Hematopoietic multipotent progenitor cell treated with erythropoietin and hydrocortisone succinate and interleukin-3 and kit ligand, for 6 days (in vitro differentiated cells): ENCODE measurements at regions not wholly inside any gene's neighbourhood (a gene's known extent, or its start where the extent isn't known, plus 50 kb on each side); places are given as distances from the start of the nearest gene placed in this dataset.
"Not testable (repeated sequence)": the region's sequence is repeated elsewhere in the genome, so short reads cannot be mapped to it uniquely, and the experiment has no call there.

Experiments
- DNase-seq: peaks from one replicate; pipeline ENCODE4 v3.0.0-alpha.2; 2015

DNA sequence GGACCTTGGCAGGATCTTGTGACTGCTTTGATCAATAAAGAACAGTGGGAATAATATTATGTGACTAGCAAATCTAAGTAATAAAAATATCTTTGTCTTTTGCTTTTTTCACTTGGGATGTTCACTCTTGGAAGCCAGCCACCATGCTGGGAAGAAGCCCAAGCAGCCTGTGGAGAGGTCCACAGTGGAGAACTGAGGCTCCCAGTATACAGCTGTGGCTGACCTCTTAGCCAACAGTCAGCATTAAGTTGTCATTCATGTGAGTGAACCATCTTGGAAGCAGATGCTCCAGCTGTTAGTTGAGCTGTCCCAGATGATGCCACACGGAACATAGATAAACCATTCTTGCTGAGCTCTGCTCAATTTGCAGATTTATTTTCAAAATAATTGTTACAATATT is 160.0 kb downstream of the OSR1 start:
- DNase-seq: no peak

DNA sequence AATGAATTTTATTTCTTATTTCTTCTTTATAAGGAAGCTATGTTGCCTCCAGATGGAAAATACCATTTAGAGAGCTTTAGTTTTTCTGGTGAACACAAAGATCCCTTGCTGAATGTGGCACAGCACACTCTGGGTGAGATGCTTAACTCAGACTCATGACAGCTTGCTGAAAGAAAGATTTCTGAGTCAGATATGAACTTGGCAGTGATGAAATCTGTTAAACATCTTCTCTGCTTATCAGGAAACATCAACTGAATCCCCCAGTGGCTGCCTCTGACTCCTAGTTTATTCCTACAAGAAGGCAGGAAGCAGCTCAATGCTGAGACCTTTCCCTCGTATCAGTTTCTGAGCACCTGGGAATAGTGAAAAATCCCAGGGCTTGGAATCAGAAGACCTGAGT is 162.8 kb downstream of the OSR1 start:
- no peak for DNase-seq

DNA sequence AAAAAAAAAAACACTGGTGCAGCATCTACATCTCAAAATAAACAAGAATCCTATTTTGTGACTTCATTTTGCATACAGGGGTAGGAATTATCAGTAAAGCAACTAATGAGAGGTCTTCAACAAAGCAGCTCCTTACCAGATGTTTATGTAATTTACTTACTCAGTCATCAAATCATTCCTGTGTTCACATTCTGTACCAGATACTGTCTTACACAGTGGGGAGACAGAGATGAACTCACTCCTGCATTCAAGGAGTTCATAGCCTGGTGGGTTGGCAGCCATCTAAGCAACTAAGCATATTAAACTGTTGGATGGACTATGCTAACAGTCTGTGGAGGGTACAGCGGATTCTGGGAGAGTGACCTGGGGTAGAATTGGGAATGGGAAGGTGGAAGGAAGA is 169.0 kb downstream of the OSR1 start:
- DNase-seq: no peak

DNA sequence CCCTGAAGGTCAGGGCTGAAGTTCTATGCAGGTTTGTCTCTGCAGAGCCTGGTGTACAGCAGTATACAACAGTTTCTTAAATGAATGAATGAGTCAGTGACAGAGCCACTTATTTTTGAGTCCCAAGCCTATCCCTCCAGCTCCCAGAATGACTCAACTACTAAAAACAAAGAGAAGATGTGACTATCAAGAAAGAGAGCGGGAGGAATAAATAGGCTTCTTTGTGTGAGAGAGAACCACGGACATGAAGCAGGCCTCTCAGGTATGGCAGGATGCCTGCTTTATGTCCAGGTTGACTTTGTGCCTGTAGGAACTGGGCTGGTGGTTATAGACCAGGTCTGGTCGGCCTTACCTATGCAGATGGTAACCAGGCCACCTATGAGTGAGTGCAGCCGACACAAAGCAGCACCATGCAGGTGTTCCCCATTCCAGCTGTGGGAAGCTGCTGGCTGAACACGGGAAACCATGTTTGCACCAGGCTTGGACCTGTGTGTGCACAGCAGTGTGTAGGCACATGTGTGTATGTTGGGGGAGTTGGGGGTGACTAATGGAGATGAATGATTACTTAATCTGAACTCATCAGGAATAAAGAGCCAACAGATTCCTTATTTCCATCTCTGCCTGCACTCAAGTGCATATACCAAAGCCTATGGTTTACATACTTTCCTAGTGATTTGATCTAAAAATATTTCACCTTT is 171.0 kb downstream of the OSR1 start:
- DNase-seq: no peak

DNA sequence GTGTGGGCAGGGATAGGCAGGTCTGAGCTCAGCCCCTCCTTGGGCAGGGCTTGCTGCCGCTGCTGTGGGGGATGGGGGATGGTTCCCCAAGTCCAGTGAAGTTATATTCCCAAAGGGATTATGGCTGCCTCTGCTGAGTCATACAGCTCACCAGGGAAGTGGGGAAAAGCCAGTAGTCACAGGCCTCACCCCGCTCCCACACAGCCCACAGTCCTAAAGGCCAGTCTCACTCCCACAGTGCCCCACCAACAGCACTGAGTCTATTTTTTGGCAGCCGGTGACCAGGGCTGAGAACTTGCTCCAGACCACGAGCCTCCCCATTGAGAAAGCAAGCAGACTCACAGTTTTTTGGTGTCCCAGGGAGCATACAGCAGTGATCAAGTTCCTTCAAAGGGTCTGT is 173.3 kb downstream of the OSR1 start:
- DNase-seq: no peak

DNA sequence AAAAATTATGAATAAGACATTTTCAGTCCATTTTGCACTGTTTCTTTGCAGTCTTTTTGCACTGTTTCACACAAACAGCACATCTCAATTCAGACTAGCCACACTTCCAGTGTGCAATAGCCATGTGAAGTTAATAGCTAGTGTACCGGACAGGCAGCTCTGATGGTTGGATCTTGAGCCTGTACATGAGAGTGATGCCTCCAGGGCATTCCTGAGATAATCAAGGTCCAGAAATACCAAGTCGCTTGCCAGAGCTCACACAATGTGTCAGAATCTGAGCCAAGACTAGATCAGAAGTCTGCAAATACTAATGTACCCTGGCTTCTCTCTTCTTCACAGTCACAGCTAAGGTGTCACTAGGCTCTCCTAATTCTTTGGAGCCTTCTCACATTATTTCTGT is 180.2 kb downstream of the OSR1 start:
- DNase-seq: no peak

DNA sequence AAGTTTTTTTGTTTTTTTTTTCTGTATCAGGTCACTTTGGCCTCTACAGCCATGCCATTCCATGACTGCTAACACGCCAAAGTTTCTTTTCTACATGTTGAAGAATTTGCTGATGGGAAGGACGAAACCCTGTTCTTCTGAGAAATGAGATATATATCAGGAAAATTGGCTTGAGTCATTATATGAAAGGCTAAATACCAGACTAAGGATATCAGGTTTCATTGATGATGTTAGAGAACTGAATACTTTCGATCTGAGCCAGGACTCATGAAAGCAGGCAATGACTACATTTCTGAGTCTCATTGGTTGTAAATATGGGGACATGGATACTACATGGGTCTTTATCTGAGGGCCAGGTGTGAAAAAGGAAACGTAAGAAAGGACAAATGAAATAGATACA is 181.4 kb downstream of the OSR1 start:
- no peak for DNase-seq

DNA sequence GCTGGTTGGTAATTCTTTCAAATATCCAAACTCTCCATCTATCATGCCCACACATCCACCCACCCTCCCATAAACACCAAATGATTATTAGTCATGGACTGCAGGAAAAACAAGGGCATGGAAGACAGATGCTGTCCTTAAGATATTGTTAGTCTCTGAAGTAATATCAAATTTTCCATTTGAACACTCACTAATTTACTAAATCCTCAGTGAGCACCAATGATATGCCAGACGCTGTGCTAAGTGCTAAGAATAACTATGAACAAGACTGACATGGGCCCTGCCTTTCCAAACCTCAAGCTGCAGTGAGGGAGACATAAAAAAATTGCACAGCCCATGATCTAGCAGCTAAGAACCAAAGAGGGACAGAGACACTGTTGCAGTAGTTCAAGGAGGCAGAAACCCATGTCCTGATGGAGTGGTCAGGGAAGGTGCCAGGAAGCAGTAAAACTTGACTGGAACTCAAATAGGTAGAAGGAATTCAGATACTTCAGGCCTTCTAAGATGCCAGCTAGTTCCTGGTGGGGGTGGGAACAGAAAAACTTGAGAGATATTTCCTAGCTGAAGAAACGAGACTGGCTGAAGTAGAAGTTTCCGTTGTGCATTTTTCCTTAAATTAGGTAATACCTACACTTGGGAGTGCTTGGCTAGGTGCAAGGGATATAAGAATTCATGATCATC is 182.1 kb downstream of the OSR1 start:
- no peak for DNase-seq

DNA sequence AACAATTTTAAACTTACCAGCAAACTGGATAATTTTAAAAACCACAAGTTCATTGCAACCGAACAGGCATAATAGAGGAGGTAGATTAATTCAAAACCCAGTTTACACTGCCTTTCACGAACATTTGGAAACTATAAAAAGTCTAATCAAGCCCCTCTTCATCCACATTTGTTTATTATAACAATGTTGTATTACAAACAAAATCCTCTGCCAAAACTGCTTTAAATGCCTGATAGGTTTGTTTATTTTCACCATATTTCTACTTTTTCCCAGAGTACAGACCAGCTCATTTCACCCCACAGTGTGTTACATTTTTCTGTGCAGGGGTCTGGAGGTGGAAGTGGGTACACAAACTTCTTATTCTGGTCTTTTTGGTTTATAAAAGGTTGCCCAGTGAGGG is 184.2 kb downstream of the OSR1 start:
- DNase-seq: no peak

DNA sequence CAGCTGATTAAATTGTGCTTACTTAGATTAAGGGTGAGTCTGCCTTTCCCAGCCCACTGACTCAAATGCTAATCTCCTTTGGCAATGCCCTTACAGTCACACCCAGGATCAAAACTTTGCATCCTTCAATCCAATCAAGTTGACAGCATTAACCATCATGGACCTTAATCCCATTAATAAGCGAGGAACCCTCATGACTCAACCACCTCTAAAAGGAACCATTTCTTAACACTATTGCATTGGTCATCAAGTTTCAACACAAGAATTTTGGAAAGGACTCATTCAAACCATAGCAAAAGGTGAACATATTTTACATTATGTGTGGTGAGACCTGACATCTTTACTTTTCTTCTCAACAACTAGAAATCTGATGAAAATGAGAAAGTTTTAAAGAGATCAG is 187.0 kb downstream of the OSR1 start:
- DNase-seq: no peak

DNA sequence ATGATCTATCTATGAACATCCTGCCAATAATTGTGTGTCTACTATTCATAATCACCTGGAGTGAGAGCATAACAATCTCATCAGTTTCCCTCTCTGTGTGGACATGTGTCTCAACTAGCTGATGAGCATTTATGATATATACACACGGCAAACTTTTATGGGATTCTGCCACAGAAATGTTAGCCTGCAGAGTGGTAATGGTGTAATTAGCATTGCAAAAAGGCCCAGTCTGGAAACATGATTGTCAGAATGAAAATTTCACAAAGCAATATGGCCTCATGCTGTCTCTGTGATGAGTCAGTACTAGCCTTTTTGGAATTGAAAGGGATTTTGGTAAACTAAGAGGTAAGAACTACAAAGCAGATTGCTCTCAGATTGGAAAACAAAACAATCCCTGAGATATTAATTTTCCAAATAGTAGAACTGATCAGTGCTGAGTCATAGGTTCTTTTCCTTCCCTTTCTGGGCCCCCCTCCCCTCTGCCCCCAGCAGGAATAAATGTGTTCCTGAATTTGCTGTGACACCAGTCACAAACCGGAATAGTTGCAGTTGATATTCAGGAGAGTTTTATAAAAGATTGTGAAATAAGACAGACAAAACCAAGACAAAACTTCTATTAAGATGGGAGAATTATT is 189.2 kb downstream of the OSR1 start:
- DNase-seq: no peak

DNA sequence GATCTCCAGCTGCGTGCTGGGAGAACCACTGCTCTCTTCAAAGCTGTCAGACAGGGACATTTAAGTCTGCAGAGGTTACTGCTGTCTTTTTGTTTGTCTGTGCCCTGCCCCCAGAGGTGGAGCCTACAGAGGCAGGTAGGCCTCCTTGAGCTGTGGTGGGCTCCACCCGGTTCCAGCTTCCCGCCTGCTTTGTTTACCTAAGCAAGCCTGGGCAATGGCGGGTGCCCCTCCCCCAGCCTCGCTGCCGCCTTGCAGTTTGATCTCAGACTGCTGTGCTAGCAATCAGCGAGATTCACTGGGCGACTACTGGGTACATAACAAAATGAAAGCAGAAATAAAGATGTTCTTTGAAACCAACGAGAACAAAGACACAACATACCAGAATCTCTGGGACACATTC is 194.3 kb downstream of the OSR1 start:
- DNase-seq: not testable (repeated sequence)

DNA sequence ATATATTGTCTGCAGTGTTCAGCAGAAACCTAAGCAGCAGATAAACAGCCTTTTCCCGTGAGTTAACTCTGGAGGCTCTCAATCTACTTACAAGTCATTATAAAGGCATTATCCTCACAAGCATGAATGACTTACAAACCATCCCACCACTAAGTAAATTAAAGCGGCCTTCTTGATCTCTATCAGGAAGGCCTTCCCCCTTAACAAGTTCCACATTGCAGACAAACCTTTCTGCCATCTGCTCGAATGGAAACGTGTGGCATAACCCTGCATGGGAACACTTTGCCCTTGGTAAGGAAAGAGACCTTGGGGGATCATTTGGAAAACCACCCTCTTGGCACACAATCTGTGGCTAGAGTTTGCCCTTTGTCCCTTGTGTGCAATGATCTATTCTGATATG is 199.5 kb downstream of the OSR1 start:
- no peak for DNase-seq

DNA sequence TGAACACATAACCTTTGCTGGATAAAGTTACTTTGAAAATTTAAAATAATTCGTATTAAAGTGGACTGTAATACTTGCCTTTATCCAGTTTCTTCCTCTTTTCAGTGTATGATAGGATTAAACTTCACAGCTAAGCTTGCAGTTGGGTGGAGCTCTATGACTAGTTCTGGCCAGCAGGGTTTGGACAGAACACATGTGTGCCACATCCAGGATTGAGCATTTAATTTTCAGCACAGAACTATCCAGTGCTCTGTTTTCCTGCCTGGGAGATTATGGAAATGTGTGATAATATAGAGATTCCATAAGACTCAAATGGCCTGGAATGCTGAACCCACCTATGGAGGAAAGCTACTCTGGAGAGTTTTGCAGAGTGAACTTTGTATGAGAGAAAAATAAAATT is 200.2 kb downstream of the OSR1 start:
- no peak for DNase-seq

DNA sequence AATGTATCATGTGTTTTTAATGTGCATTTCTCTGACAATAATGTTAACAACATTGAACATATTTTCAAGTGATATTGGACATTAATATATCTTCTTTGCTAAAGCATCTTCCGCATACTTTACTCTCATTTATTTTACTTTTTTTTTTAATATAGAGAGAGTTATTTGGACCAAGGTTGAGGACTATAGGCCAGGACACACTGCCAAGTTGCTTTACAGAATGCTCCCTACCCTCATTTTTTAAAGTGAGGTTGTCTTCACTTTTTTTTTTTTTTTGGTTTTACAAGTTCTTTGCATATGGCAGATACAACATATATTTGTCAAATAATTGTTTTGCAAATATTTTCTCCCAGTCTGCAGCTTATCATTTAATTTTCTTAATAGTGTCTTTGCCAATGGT is 201.8 kb downstream of the OSR1 start:
- no peak for DNase-seq

DNA sequence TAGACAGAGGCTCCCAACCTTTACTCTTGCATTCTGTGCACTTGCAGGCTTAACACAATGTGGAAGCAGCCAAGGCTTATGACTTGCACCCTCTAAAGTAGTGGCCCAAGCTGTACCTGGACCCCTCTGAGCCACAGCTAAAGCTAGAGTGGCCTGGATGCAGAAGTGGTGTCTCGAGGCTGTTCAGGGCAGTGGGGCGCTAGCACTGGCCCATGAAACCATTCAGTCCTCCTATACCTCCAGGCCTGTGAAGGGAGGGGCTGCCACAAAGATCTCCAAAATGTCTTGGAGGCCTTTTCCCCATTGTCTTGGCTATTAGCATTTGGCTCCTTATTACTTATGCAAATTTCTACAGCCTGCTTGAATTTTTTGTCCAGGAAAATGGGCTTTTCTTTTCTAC is 207.7 kb downstream of the OSR1 start:
- no peak for DNase-seq

DNA sequence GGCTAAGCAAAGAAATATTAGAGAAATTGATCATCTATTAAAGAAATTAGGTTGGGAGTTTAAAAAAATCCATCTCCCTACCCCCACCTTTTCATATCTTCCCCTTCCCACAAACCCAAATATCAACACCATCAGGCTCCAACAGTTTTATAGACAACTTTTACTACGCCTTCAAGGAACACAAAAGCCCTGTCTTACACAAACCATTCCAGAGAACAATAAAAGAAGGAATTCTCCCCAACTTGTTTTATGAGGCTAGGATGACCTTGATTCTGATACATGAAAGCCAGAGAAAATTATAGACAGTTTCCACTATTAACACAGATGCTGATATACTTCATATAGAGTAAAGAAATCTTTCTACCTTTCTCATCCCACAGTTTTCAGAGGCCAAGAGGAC is 211.6 kb downstream of the OSR1 start:
- no peak for DNase-seq

DNA sequence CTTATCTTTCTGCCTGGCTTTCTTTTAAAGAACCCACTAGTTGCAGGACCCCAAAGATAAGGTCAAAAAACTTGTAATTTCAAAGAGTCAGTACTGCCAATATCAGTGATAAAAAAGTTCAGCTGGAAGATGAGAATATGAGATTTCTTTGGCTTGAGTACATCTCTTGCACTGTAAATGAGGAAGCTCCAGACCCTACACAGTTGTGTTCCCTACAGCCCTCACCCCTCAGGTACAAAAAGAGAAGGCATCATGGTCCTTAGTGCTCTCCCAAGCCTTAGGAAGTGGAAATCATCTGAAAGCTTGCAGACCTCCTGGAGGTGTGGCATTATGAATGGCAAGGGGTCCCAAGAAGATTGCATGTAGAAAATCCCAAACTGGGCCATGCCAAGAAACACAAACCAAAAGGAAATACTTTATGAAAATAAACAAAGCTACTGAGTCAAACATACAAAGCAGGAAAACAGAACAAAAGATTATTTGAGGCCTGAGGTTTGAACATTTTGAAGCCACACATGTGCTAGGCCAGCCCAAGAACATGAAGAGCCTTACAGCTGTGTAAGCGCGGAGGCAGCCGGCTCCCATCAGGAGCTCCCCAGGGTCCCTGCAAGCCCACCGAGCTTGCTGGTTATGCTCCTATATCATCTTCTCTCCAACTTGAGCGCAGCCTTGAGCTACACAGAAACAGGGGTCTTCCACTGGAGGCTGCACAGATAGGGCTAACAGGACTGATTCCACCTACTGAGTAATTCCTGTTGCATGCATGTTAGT is 217.0 kb downstream of the OSR1 start:
- no peak for DNase-seq

DNA sequence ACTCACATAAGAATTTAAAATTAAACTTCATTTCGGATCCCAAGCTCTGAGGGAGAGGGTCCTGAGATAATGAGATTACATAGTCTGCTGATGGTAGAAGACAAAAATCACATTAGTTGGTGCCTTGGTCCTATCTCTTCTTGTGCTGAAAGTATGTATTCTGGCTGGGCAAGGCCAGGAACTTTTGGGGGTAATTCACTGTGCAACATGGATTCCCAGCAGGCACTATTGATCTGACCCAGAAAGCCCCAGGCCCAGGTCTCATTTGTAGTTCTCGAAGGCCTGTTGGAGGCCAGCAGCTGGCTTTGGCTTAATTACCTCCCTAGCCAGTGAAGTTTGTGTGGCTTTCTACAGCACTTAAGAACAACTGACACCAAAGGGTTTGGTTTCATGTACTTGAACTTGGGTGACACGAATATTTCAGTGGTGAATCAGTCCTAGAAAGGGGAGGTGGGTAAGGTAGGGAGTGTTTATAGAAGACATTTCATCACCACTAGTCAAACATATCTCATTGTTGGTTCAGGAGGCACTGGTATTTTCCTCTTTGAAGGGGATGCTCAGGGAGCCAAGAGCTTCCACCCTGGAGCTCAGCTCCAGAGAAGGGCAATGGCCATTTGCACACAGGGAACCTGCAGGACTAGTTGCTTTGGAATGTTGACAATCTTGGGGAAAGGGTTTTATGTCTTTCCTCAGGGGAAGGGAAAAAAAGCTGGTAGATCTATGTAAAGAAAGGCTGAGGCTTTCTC is 217.8 kb downstream of the OSR1 start:
- DNase-seq: no peak

DNA sequence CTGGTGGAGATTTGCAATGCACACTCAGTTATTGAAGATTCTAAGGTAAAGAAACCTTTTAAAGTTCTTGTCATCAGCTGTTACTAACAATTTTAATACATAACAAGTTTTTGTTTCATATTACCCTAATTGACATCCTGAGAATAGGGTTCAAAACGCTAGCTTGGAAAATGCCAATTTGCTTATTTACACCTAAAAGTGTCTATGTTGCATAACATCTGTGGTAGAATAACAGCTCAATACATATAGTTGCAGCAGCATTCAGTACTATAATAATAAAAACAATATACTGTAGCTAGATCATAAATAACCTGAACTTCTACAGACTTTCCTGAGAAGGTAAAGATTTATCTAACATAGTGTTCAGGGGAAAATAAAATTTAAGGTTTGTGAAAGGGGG is 219.0 kb downstream of the OSR1 start:
- DNase-seq: no peak

DNA sequence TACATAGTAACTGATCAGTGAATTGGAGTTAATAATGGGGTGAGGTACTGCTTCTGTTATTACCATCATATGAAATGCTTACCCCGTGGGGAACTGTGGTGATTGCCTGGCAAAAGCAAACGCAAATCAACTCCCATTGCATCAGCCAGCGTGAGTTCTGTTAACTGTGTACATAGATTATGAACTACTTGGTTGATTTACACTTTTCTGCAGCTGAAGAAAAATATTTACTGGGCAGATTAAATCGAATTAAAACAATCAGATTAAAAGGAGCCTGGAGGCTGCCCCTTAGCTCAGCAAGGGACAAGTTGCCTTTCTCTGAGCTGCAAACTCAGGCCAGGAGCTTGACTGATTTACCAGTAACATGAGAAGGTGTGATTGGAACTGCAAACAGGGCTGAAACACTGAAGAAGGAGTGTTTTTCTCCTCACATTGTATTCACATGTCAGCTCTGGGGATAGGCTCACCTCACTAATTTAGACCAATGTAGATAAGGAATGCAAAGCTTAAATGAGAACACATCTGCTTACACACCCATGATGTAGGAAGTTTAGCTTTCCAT is 220.1 kb downstream of the OSR1 start:
- DNase-seq: no peak

DNA sequence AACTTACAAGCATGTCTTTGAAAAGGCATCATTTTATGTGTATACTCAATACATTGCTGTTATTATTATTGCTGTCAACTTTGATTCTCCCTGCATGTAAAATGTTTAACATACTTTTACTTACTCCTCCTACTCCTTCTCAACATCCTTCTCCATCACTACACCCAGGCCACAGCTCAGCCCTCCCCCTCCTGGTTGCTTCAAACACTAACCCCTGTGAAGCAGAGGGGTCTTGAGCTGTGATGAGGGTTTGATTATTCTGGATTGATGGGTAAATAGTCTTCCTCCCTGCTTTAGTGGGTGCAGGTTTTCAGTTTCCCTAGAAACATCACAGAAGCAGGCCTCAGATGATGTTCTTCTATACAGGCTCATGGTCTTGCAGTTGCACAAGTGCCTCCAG is 221.0 kb downstream of the OSR1 start:
- DNase-seq: no peak

DNA sequence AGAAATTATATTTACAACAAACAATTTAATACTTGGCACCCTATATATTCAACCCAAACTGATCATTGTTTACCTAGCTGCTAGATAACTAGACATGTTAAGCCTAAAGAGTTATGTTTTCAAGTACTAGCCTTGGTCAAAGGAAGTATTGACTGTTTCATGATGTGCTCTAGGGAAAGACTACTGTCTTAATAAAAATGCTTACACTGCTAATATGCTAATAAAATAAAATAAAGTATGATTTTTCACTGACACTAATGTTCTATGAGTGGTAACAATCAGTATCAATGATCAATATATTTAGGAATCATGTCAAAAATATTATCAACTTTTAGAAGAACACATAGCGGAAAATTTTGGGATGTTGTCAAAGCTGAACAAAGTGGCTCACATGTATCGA is 225.5 kb downstream of the OSR1 start:
- no peak for DNase-seq
